Mammary epithelial cell (primary cell): ENCODE measurements at regions not wholly inside any gene's neighbourhood (a gene's known extent, or its start where the extent isn't known, plus 50 kb on each side); places are given as distances from the start of the nearest gene placed in this dataset.

Source experiments
- EZH2 ChIP-seq: IDR thresholded peaks from 2 replicates; pipeline ENCODE4 v1.6.1; 2012; ENCODE audit warnings: low read length, inconsistent platforms, borderline replicate concordance
- TF ChIP-seq, protein P1 (sequence below), 2 donors: IDR thresholded peaks in 1 of 2; conservative IDR thresholded peaks in 1 of 2; 2 replicates each; pipeline ENCODE4 v1.5.1; 2011 to 2012; ENCODE audit warnings: inconsistent platforms in 2 of 2, low read length in 2 of 2, mild to moderate bottlenecking in 2 of 2, control low read depth in 1 of 2, low read depth in 1 of 2; ENCODE audit not compliant: insufficient read depth in 1 of 2; ENCODE audit errors: extremely low read depth in 1 of 2

DNA sequence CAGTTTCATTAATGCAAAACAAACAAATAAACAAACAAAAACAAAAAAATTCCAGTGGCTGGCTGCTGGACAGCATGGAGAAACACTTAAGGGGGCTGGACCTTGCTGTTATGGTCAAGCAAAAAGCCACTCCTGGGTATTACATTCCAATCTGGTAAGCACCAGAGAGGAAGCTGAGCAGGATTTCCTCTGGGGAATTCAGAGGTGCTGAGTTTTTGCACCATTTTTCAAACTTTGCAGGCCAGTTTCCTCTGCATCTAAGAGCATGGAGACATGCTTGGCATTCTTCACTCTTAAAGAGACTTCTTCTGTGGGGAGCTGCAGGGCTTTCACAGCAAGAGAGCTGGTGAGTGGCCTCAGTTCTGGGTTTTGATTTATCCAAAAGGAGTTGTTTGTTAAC is 84.5 kb downstream of the FZD1 start:
- TF ChIP-seq, protein P1, sequence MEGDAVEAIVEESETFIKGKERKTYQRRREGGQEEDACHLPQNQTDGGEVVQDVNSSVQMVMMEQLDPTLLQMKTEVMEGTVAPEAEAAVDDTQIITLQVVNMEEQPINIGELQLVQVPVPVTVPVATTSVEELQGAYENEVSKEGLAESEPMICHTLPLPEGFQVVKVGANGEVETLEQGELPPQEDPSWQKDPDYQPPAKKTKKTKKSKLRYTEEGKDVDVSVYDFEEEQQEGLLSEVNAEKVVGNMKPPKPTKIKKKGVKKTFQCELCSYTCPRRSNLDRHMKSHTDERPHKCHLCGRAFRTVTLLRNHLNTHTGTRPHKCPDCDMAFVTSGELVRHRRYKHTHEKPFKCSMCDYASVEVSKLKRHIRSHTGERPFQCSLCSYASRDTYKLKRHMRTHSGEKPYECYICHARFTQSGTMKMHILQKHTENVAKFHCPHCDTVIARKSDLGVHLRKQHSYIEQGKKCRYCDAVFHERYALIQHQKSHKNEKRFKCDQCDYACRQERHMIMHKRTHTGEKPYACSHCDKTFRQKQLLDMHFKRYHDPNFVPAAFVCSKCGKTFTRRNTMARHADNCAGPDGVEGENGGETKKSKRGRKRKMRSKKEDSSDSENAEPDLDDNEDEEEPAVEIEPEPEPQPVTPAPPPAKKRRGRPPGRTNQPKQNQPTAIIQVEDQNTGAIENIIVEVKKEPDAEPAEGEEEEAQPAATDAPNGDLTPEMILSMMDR (conservative IDR thresholded peaks at IDR 0.05 in 1 of 2, IDR thresholded peaks at IDR 0.05 in 1 of 2; ENCODE audit: extremely low read depth in 1 of 2, insufficient read depth in 1 of 2, low read depth in 1 of 2, low read length in 2 of 2): no peak
- no peak for TF ChIP-seq EZH2
